ENCODE measurements at regions not wholly inside any gene's neighbourhood (a gene's known extent, or its start where the extent isn't known, plus 50 kb on each side); places are given as distances from the start of the nearest gene placed in this dataset.

DNA sequence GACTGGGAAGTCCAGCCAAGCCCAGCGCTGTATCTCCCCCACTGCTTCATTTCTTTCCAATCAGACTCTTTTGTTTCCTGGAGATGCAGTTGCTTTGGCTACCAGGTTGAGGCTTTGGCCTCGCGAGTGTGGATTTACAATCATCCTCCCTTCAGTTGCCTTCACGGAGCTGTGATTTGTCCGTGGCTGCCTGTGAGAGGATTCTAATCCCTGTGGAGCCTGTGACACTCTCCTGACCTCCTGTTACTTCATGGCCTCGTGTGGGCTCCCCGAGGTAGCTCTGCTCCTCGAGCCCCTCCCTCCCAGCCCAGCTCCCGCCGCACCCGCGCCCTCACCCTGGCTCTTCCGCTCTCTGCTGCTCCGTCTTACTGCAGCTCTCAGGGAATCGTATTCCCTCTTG is 107.2 kb upstream of the STC2 start:
- TF ChIP-seq, protein P1, sequence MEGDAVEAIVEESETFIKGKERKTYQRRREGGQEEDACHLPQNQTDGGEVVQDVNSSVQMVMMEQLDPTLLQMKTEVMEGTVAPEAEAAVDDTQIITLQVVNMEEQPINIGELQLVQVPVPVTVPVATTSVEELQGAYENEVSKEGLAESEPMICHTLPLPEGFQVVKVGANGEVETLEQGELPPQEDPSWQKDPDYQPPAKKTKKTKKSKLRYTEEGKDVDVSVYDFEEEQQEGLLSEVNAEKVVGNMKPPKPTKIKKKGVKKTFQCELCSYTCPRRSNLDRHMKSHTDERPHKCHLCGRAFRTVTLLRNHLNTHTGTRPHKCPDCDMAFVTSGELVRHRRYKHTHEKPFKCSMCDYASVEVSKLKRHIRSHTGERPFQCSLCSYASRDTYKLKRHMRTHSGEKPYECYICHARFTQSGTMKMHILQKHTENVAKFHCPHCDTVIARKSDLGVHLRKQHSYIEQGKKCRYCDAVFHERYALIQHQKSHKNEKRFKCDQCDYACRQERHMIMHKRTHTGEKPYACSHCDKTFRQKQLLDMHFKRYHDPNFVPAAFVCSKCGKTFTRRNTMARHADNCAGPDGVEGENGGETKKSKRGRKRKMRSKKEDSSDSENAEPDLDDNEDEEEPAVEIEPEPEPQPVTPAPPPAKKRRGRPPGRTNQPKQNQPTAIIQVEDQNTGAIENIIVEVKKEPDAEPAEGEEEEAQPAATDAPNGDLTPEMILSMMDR (IDR thresholded peaks at IDR 0.05; ENCODE audit: poor library complexity): no peak
- TF ChIP-seq EZH2phosphoT487 (IDR thresholded peaks at IDR 0.05; ENCODE audit: low read depth, severe bottlenecking, unreplicated experiment) (no peak), EZH2 (IDR thresholded peaks at IDR 0.05; ENCODE audit: borderline replicate concordance) (no peak)

Data from hepatocyte (in vitro differentiated cells).